HL-60 (cell line): ENCODE measurements at regions not wholly inside any gene's neighbourhood (a gene's known extent, or its start where the extent isn't known, plus 50 kb on each side); places are given as distances from the start of the nearest gene placed in this dataset.

ENCODE experiments used
- CTCF ChIP-seq: IDR thresholded peaks from one replicate; pipeline ENCODE4 v1.5.1; 2011; ENCODE audit warnings: low read length, control low read depth, inconsistent platforms; ENCODE audit not compliant: insufficient read depth
- GABPA ChIP-seq: IDR thresholded peaks from 2 replicates; pipeline ENCODE4 v1.6.1; 2012; ENCODE audit warnings: low read depth
- POLR2AphosphoS5 ChIP-seq: IDR thresholded peaks from 2 replicates; pipeline ENCODE4 v1.6.1; 2012; ENCODE audit warnings: low read depth
- REST ChIP-seq: IDR thresholded peaks from 2 replicates; pipeline ENCODE4 v1.6.1; 2012; ENCODE audit warnings: low read depth; ENCODE audit not compliant: insufficient replicate concordance

GRCh38 chr7:35348611-35349400 lies 94.9 kb upstream of the TBX20 start:
- no peak for TF ChIP-seq CTCF
- TF ChIP-seq POLR2AphosphoS5, result no peak
- no peak for TF ChIP-seq REST
- no peak for TF ChIP-seq GABPA
